Fibroblast of lung (primary cell): ENCODE measurements at regions not wholly inside any gene's neighbourhood (a gene's known extent, or its start where the extent isn't known, plus 50 kb on each side); places are given as distances from the start of the nearest gene placed in this dataset.

ENCODE experiments used
- CTCF ChIP-seq, 2 donors: IDR thresholded peaks in 1 of 2; conservative IDR thresholded peaks in 1 of 2; 1 replicate in 1 of 2; 2 replicates in 1 of 2; pipeline ENCODE4 v1.5.1; 2011 to 2012; ENCODE audit warnings: low read length in 2 of 2, control low read depth in 1 of 2, inconsistent platforms in 1 of 2, low read depth in 1 of 2, mild to moderate bottlenecking in 1 of 2
- EZH2 ChIP-seq: IDR thresholded peaks from 2 replicates; pipeline ENCODE4 v1.5.1; 2012; ENCODE audit warnings: low read length, control low read depth, mild to moderate bottlenecking; ENCODE audit errors: missing control alignments

- no peak for TF ChIP-seq CTCF (conservative IDR thresholded peaks at IDR 0.05 in 1 of 2, IDR thresholded peaks at IDR 0.05 in 1 of 2; ENCODE audit: low read depth in 1 of 2, low read length in 2 of 2)
- no peak for TF ChIP-seq EZH2
These were observed 202.5 kb upstream of the ASCC3 start for GRCh38 chr6:101083533-101084175.
